ENCODE measurements at regions not wholly inside any gene's neighbourhood (a gene's known extent, or its start where the extent isn't known, plus 50 kb on each side); places are given as distances from the start of the nearest gene placed in this dataset.

- H3K36me3 Mint-ChIP-seq = no peaks in the 10 kb centered on the region
- H3K27me3 Mint-ChIP-seq = no peaks in the 10 kb centered on the region
- POLR2A ChIA-PET = interaction anchor here in 1 of 2 donors (0.5 kb wide), 1 partner anchor 26 kb away, joined by 5 read pairs; no protein-coding TSS in a partner anchor
- ATAC-seq (replicated peaks in 1 of 4) (no peak), DNase-seq (no peak)
- no peaks in the 10 kb centered on the region for H3K27me3 ChIP-seq (replicated peaks in 1 of 2; ENCODE audit: control insufficient read depth in 2 of 2, extremely low read depth in 1 of 2, insufficient read depth in 2 of 2, low read length in 1 of 2)
- H3K4me1 ChIP-seq (ENCODE audit: control insufficient read depth in 1 of 2, extremely low read depth in 1 of 2, insufficient read depth in 2 of 2, low read length in 2 of 2) = no peaks in the 10 kb centered on the region
- H3K4me3 Mint-ChIP-seq = no peak overlapping the region
- no peaks in the 10 kb centered on the region for H3K4me1 Mint-ChIP-seq
- no peaks in the 10 kb centered on the region for H3K36me3 ChIP-seq (ENCODE audit: control insufficient read depth in 2 of 2, extremely low read depth in 1 of 2, insufficient read depth in 1 of 2, low read length in 1 of 2)
- CTCF ChIA-PET = no interaction called here
- H3K4me3 ChIP-seq (ENCODE audit: control insufficient read depth in 1 of 2, extremely low read depth in 1 of 2, low read length in 1 of 2) = no peak overlapping the region
- no peak overlapping the region for H3K27ac ChIP-seq (ENCODE audit: low read length)
- H3K27ac Mint-ChIP-seq = no peak overlapping the region
- no peaks in the 10 kb centered on the region for H3K9me3 ChIP-seq
- peaks cover 0 to 6% (median 0%) of the 10 kb centered on the region in 3 donors for H3K9me3 Mint-ChIP-seq
- WGBS (ENCODE audit: insufficient coverage) = no CpG with 5 or more reads among the region's 2 CpGs
These were observed 174.2 kb upstream of the DMD start for GRCh38 chrX:33385546-33385945.

DNA sequence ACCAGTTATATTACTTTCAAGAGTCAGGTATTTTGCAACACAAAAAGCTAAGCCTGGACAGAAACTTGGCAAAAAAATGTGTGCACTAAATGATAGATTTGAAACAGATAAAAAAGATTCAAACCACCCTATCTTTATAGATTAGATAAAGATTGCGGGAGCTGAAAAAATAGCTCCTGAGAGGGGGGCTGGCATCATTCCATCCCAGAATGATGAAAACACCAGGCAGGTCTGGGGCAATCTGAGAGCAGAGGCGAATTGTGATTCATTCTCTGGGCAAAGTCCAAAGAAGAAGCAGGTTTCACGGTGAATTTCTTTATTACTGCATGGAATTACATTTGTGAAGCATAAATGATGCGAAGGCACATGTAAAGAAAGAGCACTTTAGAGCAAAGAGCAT, 168.5 kb upstream of the DMD start:
- Mint-ChIP-seq H3K4me1 (no peaks in the 10 kb centered on the region), H3K9me3 (no peaks in the 10 kb centered on the region), H3K27me3 (no peaks in the 10 kb centered on the region), H3K4me3 (no peak overlapping the region), H3K27ac (no peak overlapping the region), H3K36me3 (no peaks in the 10 kb centered on the region)
- Histone ChIP-seq H3K4me1 (ENCODE audit: control insufficient read depth in 1 of 2, extremely low read depth in 1 of 2, insufficient read depth in 2 of 2, low read length in 2 of 2) (no peaks in the 10 kb centered on the region), H3K4me3 (ENCODE audit: control insufficient read depth in 1 of 2, extremely low read depth in 1 of 2, low read length in 1 of 2) (no peak overlapping the region), H3K36me3 (ENCODE audit: control insufficient read depth in 2 of 2, extremely low read depth in 1 of 2, insufficient read depth in 1 of 2, low read length in 1 of 2) (no peaks in the 10 kb centered on the region), H3K27ac (ENCODE audit: low read length) (no peak overlapping the region), H3K9me3 (no peaks in the 10 kb centered on the region), H3K27me3 (replicated peaks in 1 of 2; ENCODE audit: control insufficient read depth in 2 of 2, extremely low read depth in 1 of 2, insufficient read depth in 2 of 2, low read length in 1 of 2) (no peaks in the 10 kb centered on the region)
- no CpG with 5 or more reads among the region's 4 CpGs for WGBS (ENCODE audit: insufficient coverage)
- DNase-seq (no peak), ATAC-seq (replicated peaks in 1 of 4) (no peak)
- CTCF ChIA-PET = no interaction called here
- POLR2A ChIA-PET = no interaction called here

DNA sequence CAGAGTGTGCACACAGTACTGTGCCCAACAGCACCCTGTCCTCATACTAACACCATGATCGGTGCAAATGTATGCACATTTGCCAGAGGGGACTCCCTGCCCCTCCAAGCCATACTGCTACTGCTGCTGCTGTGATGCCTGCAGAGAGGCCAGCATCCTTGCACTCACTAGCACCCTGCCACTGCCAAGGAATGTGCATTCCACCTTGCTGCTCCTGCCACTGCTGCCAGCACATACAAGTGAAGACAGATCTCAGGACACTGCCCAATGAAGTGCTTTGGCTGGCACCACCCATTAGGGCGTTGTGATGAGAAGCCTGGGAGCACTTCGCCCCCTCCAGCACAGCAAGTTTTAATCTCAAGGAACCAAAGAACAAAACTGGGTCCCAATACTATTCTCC, 146.3 kb upstream of the DMD start:
- CTCF ChIA-PET = no interaction called here
- no CpG with 5 or more reads among the region's 3 CpGs for WGBS (ENCODE audit: insufficient coverage)
- no peak for ATAC-seq (replicated peaks in 1 of 4)
- no peaks in the 10 kb centered on the region for H3K27me3 Mint-ChIP-seq
- DNase-seq = no peak
- H3K4me3 ChIP-seq (ENCODE audit: control insufficient read depth in 1 of 2, extremely low read depth in 1 of 2, low read length in 1 of 2) = no peak overlapping the region
- H3K4me1 ChIP-seq (ENCODE audit: control insufficient read depth in 1 of 2, extremely low read depth in 1 of 2, insufficient read depth in 2 of 2, low read length in 2 of 2) = no peaks in the 10 kb centered on the region
- no peaks in the 10 kb centered on the region for H3K27me3 ChIP-seq (replicated peaks in 1 of 2; ENCODE audit: control insufficient read depth in 2 of 2, extremely low read depth in 1 of 2, insufficient read depth in 2 of 2, low read length in 1 of 2)
- no peak overlapping the region for H3K27ac ChIP-seq (ENCODE audit: low read length)
- H3K36me3 ChIP-seq (ENCODE audit: control insufficient read depth in 2 of 2, extremely low read depth in 1 of 2, insufficient read depth in 1 of 2, low read length in 1 of 2) = no peaks in the 10 kb centered on the region
- POLR2A ChIA-PET = no interaction called here
- H3K4me3 Mint-ChIP-seq = no peak overlapping the region
- H3K4me1 Mint-ChIP-seq = no peaks in the 10 kb centered on the region
- no peaks in the 10 kb centered on the region for H3K36me3 Mint-ChIP-seq
- H3K27ac Mint-ChIP-seq = no peak overlapping the region
- H3K9me3 Mint-ChIP-seq = peaks cover 2 to 23% (median 12%) of the 10 kb centered on the region in 3 donors
- no peaks in the 10 kb centered on the region for H3K9me3 ChIP-seq

DNA sequence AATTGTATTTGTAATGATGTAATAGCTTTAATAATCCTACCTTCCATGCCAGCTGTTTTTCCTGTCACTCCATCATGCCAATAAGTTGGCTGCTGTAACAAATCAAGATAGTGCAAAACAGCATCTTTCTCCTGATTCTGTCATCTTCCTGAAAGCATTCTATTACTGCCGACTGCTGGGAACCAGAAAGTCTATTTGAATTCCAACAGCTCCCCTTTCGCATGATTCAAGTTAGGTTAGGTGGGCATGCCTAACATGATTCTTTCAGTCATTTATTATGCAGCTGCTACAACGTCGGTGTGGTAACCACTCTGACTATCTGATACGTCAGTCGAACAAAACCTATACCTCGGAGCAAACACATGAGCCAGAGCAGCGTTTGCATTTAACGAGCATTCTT, 127.9 kb upstream of the DMD start:
- Mint-ChIP-seq H3K4me1 (no peaks in the 10 kb centered on the region), H3K9me3 (peaks cover 0 to 15% (median 0%) of the 10 kb centered on the region in 3 donors), H3K36me3 (no peaks in the 10 kb centered on the region), H3K4me3 (no peak overlapping the region), H3K27ac (no peak overlapping the region), H3K27me3 (peaks cover 0 to 10% of the 10 kb centered on the region in 2 donors)
- ATAC-seq (replicated peaks in 1 of 4) (no peak), DNase-seq (no peak)
- Histone ChIP-seq H3K4me3 (ENCODE audit: control insufficient read depth in 1 of 2, extremely low read depth in 1 of 2, low read length in 1 of 2) (no peak overlapping the region), H3K9me3 (no peaks in the 10 kb centered on the region), H3K27ac (ENCODE audit: low read length) (no peak overlapping the region), H3K36me3 (ENCODE audit: control insufficient read depth in 2 of 2, extremely low read depth in 1 of 2, insufficient read depth in 1 of 2, low read length in 1 of 2) (no peaks in the 10 kb centered on the region), H3K27me3 (replicated peaks in 1 of 2; ENCODE audit: control insufficient read depth in 2 of 2, extremely low read depth in 1 of 2, insufficient read depth in 2 of 2, low read length in 1 of 2) (no peaks in the 10 kb centered on the region), H3K4me1 (ENCODE audit: control insufficient read depth in 1 of 2, extremely low read depth in 1 of 2, insufficient read depth in 2 of 2, low read length in 2 of 2) (no peaks in the 10 kb centered on the region)
- POLR2A ChIA-PET = no interaction called here
- CTCF ChIA-PET = no interaction called here
- 29% methylated on average over 3 of the region's 9 CpGs for WGBS (ENCODE audit: insufficient coverage)

DNA sequence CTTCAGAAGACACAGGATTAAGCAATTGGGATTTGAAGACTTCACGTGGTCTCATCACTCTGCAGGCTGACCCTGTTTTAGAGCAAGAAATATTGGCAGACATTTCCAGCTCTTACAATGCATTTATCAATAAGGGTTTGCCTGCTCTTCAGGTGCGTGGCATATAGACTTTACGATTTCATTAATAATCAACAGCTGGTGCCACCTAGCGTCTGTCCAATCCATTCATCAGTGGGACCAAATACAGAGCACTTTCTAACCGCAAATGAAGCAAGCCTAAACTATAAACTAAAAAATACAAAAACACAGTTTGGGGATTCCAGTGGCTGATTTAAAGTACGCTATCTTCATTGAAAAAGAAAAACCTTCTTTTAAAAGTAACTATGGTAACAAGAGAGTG, 125.4 kb upstream of the DMD start:
- H3K4me3 Mint-ChIP-seq = no peak overlapping the region
- H3K4me3 ChIP-seq (ENCODE audit: control insufficient read depth in 1 of 2, extremely low read depth in 1 of 2, low read length in 1 of 2) = no peak overlapping the region
- ChIA-PET POLR2A (no interaction called here), CTCF (no interaction called here)
- no peaks in the 10 kb centered on the region for H3K36me3 Mint-ChIP-seq
- H3K9me3 Mint-ChIP-seq = peaks cover 0 to 8% (median 2%) of the 10 kb centered on the region in 3 donors
- ATAC-seq (replicated peaks in 1 of 4) (no peak), DNase-seq (no peak)
- H3K27ac Mint-ChIP-seq = no peak overlapping the region
- H3K4me1 Mint-ChIP-seq = no peaks in the 10 kb centered on the region
- H3K27me3 ChIP-seq (replicated peaks in 1 of 2; ENCODE audit: control insufficient read depth in 2 of 2, extremely low read depth in 1 of 2, insufficient read depth in 2 of 2, low read length in 1 of 2) = no peaks in the 10 kb centered on the region
- H3K27me3 Mint-ChIP-seq = peaks cover 0 to 10% of the 10 kb centered on the region in 2 donors
- H3K4me1 ChIP-seq (ENCODE audit: control insufficient read depth in 1 of 2, extremely low read depth in 1 of 2, insufficient read depth in 2 of 2, low read length in 2 of 2) = no peaks in the 10 kb centered on the region
- H3K27ac ChIP-seq (ENCODE audit: low read length) = no peak overlapping the region
- no peaks in the 10 kb centered on the region for H3K9me3 ChIP-seq
- no peaks in the 10 kb centered on the region for H3K36me3 ChIP-seq (ENCODE audit: control insufficient read depth in 2 of 2, extremely low read depth in 1 of 2, insufficient read depth in 1 of 2, low read length in 1 of 2)
- WGBS (ENCODE audit: insufficient coverage) = no CpG with 5 or more reads among the region's 6 CpGs

- Histone ChIP-seq H3K4me3 (ENCODE audit: control insufficient read depth in 1 of 2, extremely low read depth in 1 of 2, low read length in 1 of 2) (no peak overlapping the region), H3K36me3 (ENCODE audit: control insufficient read depth in 2 of 2, extremely low read depth in 1 of 2, insufficient read depth in 1 of 2, low read length in 1 of 2) (no peaks in the 10 kb centered on the region), H3K27ac (ENCODE audit: low read length) (no peak overlapping the region), H3K4me1 (ENCODE audit: control insufficient read depth in 1 of 2, extremely low read depth in 1 of 2, insufficient read depth in 2 of 2, low read length in 2 of 2) (no peaks in the 10 kb centered on the region), H3K27me3 (replicated peaks in 1 of 2; ENCODE audit: control insufficient read depth in 2 of 2, extremely low read depth in 1 of 2, insufficient read depth in 2 of 2, low read length in 1 of 2) (no peaks in the 10 kb centered on the region), H3K9me3 (no peaks in the 10 kb centered on the region)
- Mint-ChIP-seq H3K27me3 (no peaks in the 10 kb centered on the region), H3K4me1 (no peaks in the 10 kb centered on the region), H3K4me3 (no peak overlapping the region), H3K27ac (no peak overlapping the region), H3K36me3 (no peaks in the 10 kb centered on the region), H3K9me3 (peaks cover 0 to 2% (median 0%) of the 10 kb centered on the region in 3 donors)
- DNase-seq (no peak), ATAC-seq (replicated peaks in 1 of 4) (no peak)
- no CpG with 5 or more reads among the region's 2 CpGs for WGBS (ENCODE audit: insufficient coverage)
- ChIA-PET POLR2A (no interaction called here), CTCF (no interaction called here)
These were observed 121.9 kb upstream of the DMD start for GRCh38 chrX:33333271-33333670.

DNA sequence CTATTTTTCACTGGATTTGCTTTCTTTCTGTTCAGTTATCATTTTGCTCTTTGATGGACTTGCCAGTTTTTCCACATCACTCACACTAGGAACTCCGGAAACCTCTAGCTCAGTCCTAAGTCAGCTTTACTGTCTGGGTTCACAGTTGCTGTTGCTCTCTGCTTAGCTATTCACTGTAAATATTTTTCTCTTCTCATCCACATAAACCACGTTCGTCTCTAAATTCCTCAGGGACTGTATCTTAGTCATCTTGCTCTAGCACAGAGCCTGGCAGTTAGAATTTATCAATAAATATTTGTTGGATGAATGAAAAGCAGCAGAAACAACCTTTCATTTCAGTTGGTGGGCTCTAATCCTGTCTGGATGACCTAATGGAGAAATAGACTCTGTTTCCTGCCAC, 119.4 kb upstream of the DMD start:
- Histone ChIP-seq H3K27ac (ENCODE audit: low read length) (no peak overlapping the region), H3K4me1 (ENCODE audit: control insufficient read depth in 1 of 2, extremely low read depth in 1 of 2, insufficient read depth in 2 of 2, low read length in 2 of 2) (no peaks in the 10 kb centered on the region), H3K36me3 (ENCODE audit: control insufficient read depth in 2 of 2, extremely low read depth in 1 of 2, insufficient read depth in 1 of 2, low read length in 1 of 2) (no peaks in the 10 kb centered on the region), H3K27me3 (replicated peaks in 1 of 2; ENCODE audit: control insufficient read depth in 2 of 2, extremely low read depth in 1 of 2, insufficient read depth in 2 of 2, low read length in 1 of 2) (no peaks in the 10 kb centered on the region), H3K9me3 (no peaks in the 10 kb centered on the region), H3K4me3 (ENCODE audit: control insufficient read depth in 1 of 2, extremely low read depth in 1 of 2, low read length in 1 of 2) (no peak overlapping the region)
- no peak for ATAC-seq (replicated peaks in 1 of 4)
- Mint-ChIP-seq H3K27me3 (no peaks in the 10 kb centered on the region), H3K4me1 (no peaks in the 10 kb centered on the region), H3K9me3 (peaks cover 0 to 2% (median 0%) of the 10 kb centered on the region in 3 donors), H3K27ac (no peak overlapping the region), H3K4me3 (no peak overlapping the region), H3K36me3 (no peaks in the 10 kb centered on the region)
- no peak for DNase-seq
- 100% methylated on average over 1 of the region's 3 CpGs for WGBS (ENCODE audit: insufficient coverage)
- CTCF ChIA-PET = no interaction called here
- POLR2A ChIA-PET = no interaction called here
